HepG2 (cell line): ENCODE measurements at regions not wholly inside any gene's neighbourhood (a gene's known extent, or its start where the extent isn't known, plus 50 kb on each side); places are given as distances from the start of the nearest gene placed in this dataset.

ENCODE experiments used
- ATAC-seq: fragments of 200-7000 bp; cut with Tn5 transposase; 3 replicates; pipeline ENCODE4 v1.9.1; 2020; ENCODE audit warnings: mild to moderate bottlenecking, moderate library complexity
- BruUV-seq: library from RNA; stranded (reverse); fragments of 400-500 nt; replicated peaks from 2 replicates; lab custom pipeline; 2021; lab: Mats Ljungman, UMichigan
- CTCF ChIA-PET: fragments of 300-600 bp; formaldehyde crosslinking; extraction: SDS; loops from one replicate; lab custom pipeline; 2021; ENCODE audit warnings: low total read pairs, inconsistent platforms, low intra/inter-chr PET ratio; lab: Yijun Ruan, JAX
- POLR2A ChIA-PET: fragments of 350-600 bp; sonication (Branson Sonifier 250); formaldehyde crosslinking; loops from one replicate; lab custom pipeline; 2020; ENCODE audit warnings: antibody characterized with exemption, inconsistent platforms; lab: Yijun Ruan, JAX
- DNase-seq: peaks from one replicate; pipeline ENCODE4 v3.0.0-alpha.2; 2015; ENCODE audit warnings: low spot score
- FAIRE-seq: peaks from 3 replicates; lab custom pipeline; 2011; peaks lifted over from hg19 to GRCh38; lab: Jason Lieb, UNC
- H2AFZ ChIP-seq: one replicate; pipeline ENCODE4 v1.6.1; 2011; ENCODE audit warnings: low read length, inconsistent platforms
- H3K27ac ChIP-seq: fragments of 300-600 bp; 3 replicates; pipeline ENCODE4 v1.8.0; 2011; ENCODE audit warnings: mixed run types, mild to moderate bottlenecking, mixed read lengths, low read length, inconsistent platforms; ENCODE audit not compliant: insufficient read depth; ENCODE audit errors: extremely low read length
- H3K27me3 ChIP-seq, 2 experiments: fragments of 200-600 bp in 1 of 2; 2 replicates in 1 of 2; 3 replicates in 1 of 2; pipeline versions ENCODE4 v1.6.0 to v1.8.0; 2011; ENCODE audit warnings: low read length in 2 of 2, mild to moderate bottlenecking in 2 of 2, moderate library complexity in 2 of 2, inconsistent platforms in 1 of 2; ENCODE audit not compliant: insufficient read depth in 2 of 2, control insufficient read depth in 1 of 2
- H3K36me3 ChIP-seq, 2 experiments: fragments of 200-600 bp in 1 of 2; replicated peaks in 1 of 2; 2 replicates in 1 of 2; 3 replicates in 1 of 2; pipeline versions ENCODE4 v1.5.1 to v1.8.0; 2011; ENCODE audit warnings: low read length in 2 of 2, inconsistent platforms in 1 of 2; ENCODE audit not compliant: insufficient read depth in 2 of 2, control insufficient read depth in 1 of 2
- H3K4me1 ChIP-seq: 2 replicates; pipeline ENCODE4 v1.5.1; 2012; ENCODE audit warnings: low read length, inconsistent platforms; ENCODE audit not compliant: insufficient read depth
- H3K4me2 ChIP-seq: 2 replicates; pipeline ENCODE4 v1.6.0; 2011; ENCODE audit warnings: low read depth, low read length, inconsistent platforms
- H3K4me3 ChIP-seq, 3 experiments: fragments of 200-600 bp in 1 of 3; sonication (generic), shearing (Covaris generic) in 1 of 3; replicated peaks in 1 of 3; 2 replicates each; pipeline ENCODE4 v1.5.1; 2011 to 2016; ENCODE audit warnings: low read length in 3 of 3, inconsistent platforms in 2 of 3, low read depth in 2 of 3, mild to moderate bottlenecking in 2 of 3, control low read depth in 1 of 3, mixed read lengths in 1 of 3; ENCODE audit not compliant: insufficient read depth in 1 of 3
- H3K79me2 ChIP-seq: one replicate; pipeline ENCODE4 v1.6.1; 2011; ENCODE audit warnings: low read length, inconsistent platforms; ENCODE audit not compliant: insufficient read depth
- H3K9ac ChIP-seq: 2 replicates; pipeline ENCODE4 v1.6.0; 2011; ENCODE audit warnings: mild to moderate bottlenecking, low read depth, low read length, inconsistent platforms; ENCODE audit not compliant: insufficient read depth
- H3K9me3 ChIP-seq: 2 replicates; pipeline ENCODE4 v1.5.1; 2012; ENCODE audit warnings: mild to moderate bottlenecking, low read length
- H4K20me1 ChIP-seq: 2 replicates; pipeline ENCODE4 v1.6.0; 2011; ENCODE audit warnings: inconsistent platforms, mild to moderate bottlenecking, low read length, moderate library complexity; ENCODE audit not compliant: insufficient read depth
- BORCS8-MEF2B ChIP-seq: sonication (generic); formaldehyde crosslinking; IDR thresholded peaks from 2 replicates; pipeline ENCODE4 v1.8.0; 2022; ENCODE audit warnings: mild to moderate bottlenecking, missing genetic modification reagents
- BRCA1 ChIP-seq: sonication (generic); formaldehyde crosslinking; IDR thresholded peaks from 2 replicates; pipeline ENCODE4 v1.4.0; 2020; ENCODE audit warnings: missing genetic modification reagents
- DNMT3B ChIP-seq: conservative IDR thresholded peaks from 2 replicates; pipeline ENCODE4 v1.6.1; 2016; ENCODE audit warnings: missing biosample characterization, control low read depth
- ETV6 ChIP-seq: sonication (generic); formaldehyde crosslinking; conservative IDR thresholded peaks from 2 replicates; pipeline ENCODE4 v1.4.0; 2020; ENCODE audit warnings: missing genetic modification reagents
- FOXO1 ChIP-seq: sonication (generic); formaldehyde crosslinking; IDR thresholded peaks from 2 replicates; pipeline ENCODE4 v1.4.0; 2020; ENCODE audit warnings: missing genetic modification reagents
- LCORL ChIP-seq, 2 experiments: fragments of 450-650 bp in 1 of 2; sonication (generic) in 1 of 2; formaldehyde crosslinking in 1 of 2; IDR thresholded peaks; 2 replicates each; pipeline versions ENCODE4 v1.5.0 to v1.6.1; 2017 to 2020; ENCODE audit warnings: antibody characterized with exemption in 1 of 2, missing genetic modification reagents in 1 of 2
- MAX ChIP-seq: IDR thresholded peaks from 2 replicates; pipeline ENCODE4 v1.6.1; 2012; ENCODE audit warnings: inconsistent platforms
- NR2C2 ChIP-seq: sonication (generic); formaldehyde crosslinking; IDR thresholded peaks from 2 replicates; pipeline ENCODE4 v1.4.0; 2020; ENCODE audit warnings: missing genetic modification reagents, mild to moderate bottlenecking, moderate library complexity, borderline replicate concordance
- RCOR2 ChIP-seq: IDR thresholded peaks from 2 replicates; pipeline ENCODE4 v1.6.1; 2016; ENCODE audit warnings: missing biosample characterization, missing genetic modification reagents
- RELA ChIP-seq: sonication (generic); formaldehyde crosslinking; IDR thresholded peaks from 2 replicates; pipeline ENCODE4 v1.4.0; 2020; ENCODE audit warnings: missing genetic modification reagents
- SNAPC2 ChIP-seq: sonication (generic); formaldehyde crosslinking; IDR thresholded peaks from 2 replicates; pipeline ENCODE4 v1.8.1; 2022; ENCODE audit warnings: mild to moderate bottlenecking, missing genetic modification reagents
- ZFP36L1 ChIP-seq: sonication (generic); formaldehyde crosslinking; IDR thresholded peaks from 2 replicates; pipeline ENCODE4 v1.8.0; 2022; ENCODE audit warnings: mild to moderate bottlenecking, missing genetic modification reagents, moderate library complexity
- ZFP36L2 ChIP-seq: sonication (generic); formaldehyde crosslinking; IDR thresholded peaks from 2 replicates; pipeline ENCODE4 v1.4.0; 2020; ENCODE audit warnings: missing genetic modification reagents
- ZNF34 ChIP-seq: sonication (generic); formaldehyde crosslinking; IDR thresholded peaks from 2 replicates; pipeline ENCODE4 v1.4.0; 2020; ENCODE audit warnings: mild to moderate bottlenecking, missing genetic modification reagents, borderline replicate concordance
- WGBS: methylation state at CpG from one replicate; pipeline ENCODE4 v1.1.6; 2017; ENCODE audit warnings: low lambda C conversion rate; 5-methylcytosine and 5-hydroxymethylcytosine counted together
- in situ Hi-C: cut with HindIII; loops from 2 replicates; pipeline ENCODE4 v1.10.0; 2017; ENCODE audit warnings: low pct_unique_long_range_greater_than_20kb; ENCODE audit not compliant: extremely low pct_ligation_motif_present
- intact Hi-C: fragments of 100-400 bp; cut with micrococcal nuclease; formaldehyde crosslinking; loops from one replicate; pipeline ENCODE4 v1.10.0; 2022; ENCODE audit not compliant: unreplicated experiment

GRCh38 chr5:103667068-103667467 lies 104.5 kb upstream of the NUDT12 start:
- Histone ChIP-seq H3K27me3 (no peaks in the 10 kb centered on the region), H3K4me1 (no peaks in the 10 kb centered on the region), H3K9me3 (no peaks in the 10 kb centered on the region), H3K4me2 (no peak overlapping the region), H3K9ac (no peak overlapping the region), H3K79me2 (no peaks in the 10 kb centered on the region), H3K27ac (no peak overlapping the region), H3K4me3 (no peak overlapping the region), H4K20me1 (no peaks in the 10 kb centered on the region), H3K36me3 (no peaks in the 10 kb centered on the region), H2AFZ (no peak overlapping the region)
- ATAC-seq (no peak), FAIRE-seq (no peak), DNase-seq (no peak)
- CTCF ChIA-PET, result no interaction called here
- in situ Hi-C loops, result no loop called here
- WGBS, result 14% methylated on average over 3 of the region's 3 CpGs
- POLR2A ChIA-PET, result no interaction called here
- no peak for TF ChIP-seq LCORL (IDR thresholded peaks at IDR 0.05)
- no peak for TF ChIP-seq LCORL (CRISPR knock-in tag; IDR thresholded peaks at IDR 0.05)
- TF ChIP-seq ZFP36L1, result no peak
- no peak for TF ChIP-seq MAX
- no peak for TF ChIP-seq FOXO1 (CRISPR knock-in tag)
- TF ChIP-seq NR2C2 (CRISPR knock-in tag), result no peak
- TF ChIP-seq RCOR2 (CRISPR knock-in tag), result no peak
- TF ChIP-seq DNMT3B, result no peak
- no peak for TF ChIP-seq SNAPC2 (CRISPR knock-in tag)
- TF ChIP-seq BRCA1, result no peak
- TF ChIP-seq ZNF34 (CRISPR knock-in tag), result no peak
- TF ChIP-seq ZFP36L2 (CRISPR knock-in tag), result no peak
- TF ChIP-seq ETV6, result no peak
- no peak for TF ChIP-seq BORCS8-MEF2B (CRISPR knock-in tag)
- TF ChIP-seq RELA (CRISPR knock-in tag), result no peak
- intact Hi-C loops, result no loop called here
- no TSS peak for BruUV-seq
